HG02943 (cell line): ENCODE measurements at regions not wholly inside any gene's neighbourhood (a gene's known extent, or its start where the extent isn't known, plus 50 kb on each side); places are given as distances from the start of the nearest gene placed in this dataset.

Experiments used
- ATAC-seq: cut with Tn5 transposase; IDR thresholded peaks from one replicate; pipeline ENCODE4 v1.9.1; 2021; ENCODE audit warnings: mild to moderate bottlenecking, low read depth, moderate library complexity; ENCODE audit not compliant: unreplicated experiment

- ATAC-seq: no peak
These were observed 75.3 kb upstream of the DDX18 start for GRCh38 chr2:117738991-117739839.

GRCh38 chr2:117745537-117745936 is 69.0 kb upstream of the DDX18 start:
- no peak for ATAC-seq

- no peak for ATAC-seq
These were observed 58.7 kb upstream of the DDX18 start for GRCh38 chr2:117755768-117756167.

GRCh38 chr2:117760916-117761315 is 53.6 kb upstream of the DDX18 start:
- ATAC-seq: no peak

- no peak for ATAC-seq
These were observed 52.0 kb upstream of the DDX18 start for GRCh38 chr2:117762454-117762853.

GRCh38 chr2:117763804-117764203 is 50.7 kb upstream of the DDX18 start:
- no peak for ATAC-seq
